Psoas muscle (tissue), 7 donors: ENCODE measurements at regions not wholly inside any gene's neighbourhood (a gene's known extent, or its start where the extent isn't known, plus 50 kb on each side); places are given as distances from the start of the nearest gene placed in this dataset.

Experiments used
- ATAC-seq, 4 donors: fragments of 200-7000 bp; cut with Tn5 transposase; one replicate each; pipeline ENCODE4 v1.9.1; 2020; ENCODE audit warnings: moderate library complexity in 3 of 4, mild to moderate bottlenecking in 2 of 4
- DNase-seq, 2 donors: peaks; one replicate each; pipeline ENCODE4 v3.0.0-alpha.2; 2020
- H3K27ac ChIP-seq: fragments of 200-600 bp; one replicate; pipeline ENCODE4 v1.8.0; 2022
- H3K27me3 ChIP-seq, 3 donors: fragments of 200-600 bp in 1 of 3; one replicate each; pipeline versions ENCODE4 v1.6.1 to v1.8.0; 2013 to 2022; ENCODE audit warnings: low read length in 2 of 3, mild to moderate bottlenecking in 2 of 3, moderate library complexity in 1 of 3; ENCODE audit not compliant: insufficient read depth in 3 of 3
- H3K36me3 ChIP-seq, 2 donors: fragments of 200-600 bp in 1 of 2; one replicate each; pipeline versions ENCODE4 v1.6.1 to v1.8.0; 2013 to 2022; ENCODE audit warnings: low read depth in 1 of 2, mild to moderate bottlenecking in 1 of 2, moderate library complexity in 1 of 2; ENCODE audit not compliant: insufficient read depth in 1 of 2
- H3K4me1 ChIP-seq: fragments of 200-600 bp; one replicate; pipeline ENCODE4 v1.8.0; 2022
- H3K4me3 ChIP-seq: fragments of 200-600 bp; one replicate; pipeline ENCODE4 v1.8.0; 2022; ENCODE audit warnings: mild to moderate bottlenecking
- H3K9me3 ChIP-seq: fragments of 200-600 bp; one replicate; pipeline ENCODE4 v1.8.0; 2022
- WGBS, 3 donors: extraction: QIAGEN DNeasy Blood & Tissue Kit; methylation state at CpG; one replicate each; pipeline versions ENCODE4 v1.1.6 to v1.1.7; 2013; 5-methylcytosine and 5-hydroxymethylcytosine counted together
- intact Hi-C, 2 donors: fragments of 100-400 bp; cut with DNase I; formaldehyde crosslinking; loops; one replicate each; pipeline versions ENCODE4 v1.11.0 to v1.14.2; 2022
- TF ChIP-seq, protein P1 (sequence below): fragments of 200-600 bp; IDR thresholded peaks from one replicate; pipeline ENCODE4 v1.8.0; 2022; ENCODE audit warnings: antibody characterized with exemption
- donor health status: healthy with polysubstance abuse.
- donor health status: DM: no; HTN: no; CAD: no; lungs with moderate emphysema.
- donor health status: Bipolar disorder and iron deficiency.
- donor health status: healthy.
- donor health status: DM: yes; HTN: yes; CAD: no.
- donor health status: DM: no; HTN: no; CAD: no.
- donor health status: DM: yes; HTN: yes; CAD: no.

DNA sequence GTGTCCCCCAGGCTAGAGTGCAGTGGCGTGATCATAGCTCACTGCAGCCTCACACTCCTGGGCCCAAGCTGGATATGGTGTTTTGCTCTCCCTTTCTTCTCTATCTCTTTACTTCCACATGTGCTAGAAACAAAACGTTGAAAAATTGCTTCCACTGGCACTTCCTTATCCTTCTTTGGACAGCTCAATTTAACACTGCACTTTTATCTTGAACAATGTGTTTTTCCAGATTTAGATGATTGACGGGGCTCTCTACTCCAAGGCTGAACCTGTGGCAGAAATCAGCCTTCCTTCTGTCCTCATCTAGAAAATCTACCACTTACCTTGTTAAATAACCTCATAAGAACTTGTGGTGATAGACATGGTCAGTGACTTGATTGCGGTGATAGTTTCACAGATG is 165.1 kb downstream of the DAD1 start:
- Histone ChIP-seq H3K27ac (no peak overlapping the region), H3K9me3 (no peaks in the 10 kb centered on the region), H3K4me1 (no peaks in the 10 kb centered on the region), H3K36me3 (no peaks in the 10 kb centered on the region), H3K27me3 (no peaks in the 10 kb centered on the region), H3K4me3 (no peak overlapping the region)
- no peak for DNase-seq
- no peak for ATAC-seq
- 73 to 74% (median 74%) methylated on average over 4 of the region's 4 CpGs for WGBS, 3 donors
- TF ChIP-seq, protein P1, sequence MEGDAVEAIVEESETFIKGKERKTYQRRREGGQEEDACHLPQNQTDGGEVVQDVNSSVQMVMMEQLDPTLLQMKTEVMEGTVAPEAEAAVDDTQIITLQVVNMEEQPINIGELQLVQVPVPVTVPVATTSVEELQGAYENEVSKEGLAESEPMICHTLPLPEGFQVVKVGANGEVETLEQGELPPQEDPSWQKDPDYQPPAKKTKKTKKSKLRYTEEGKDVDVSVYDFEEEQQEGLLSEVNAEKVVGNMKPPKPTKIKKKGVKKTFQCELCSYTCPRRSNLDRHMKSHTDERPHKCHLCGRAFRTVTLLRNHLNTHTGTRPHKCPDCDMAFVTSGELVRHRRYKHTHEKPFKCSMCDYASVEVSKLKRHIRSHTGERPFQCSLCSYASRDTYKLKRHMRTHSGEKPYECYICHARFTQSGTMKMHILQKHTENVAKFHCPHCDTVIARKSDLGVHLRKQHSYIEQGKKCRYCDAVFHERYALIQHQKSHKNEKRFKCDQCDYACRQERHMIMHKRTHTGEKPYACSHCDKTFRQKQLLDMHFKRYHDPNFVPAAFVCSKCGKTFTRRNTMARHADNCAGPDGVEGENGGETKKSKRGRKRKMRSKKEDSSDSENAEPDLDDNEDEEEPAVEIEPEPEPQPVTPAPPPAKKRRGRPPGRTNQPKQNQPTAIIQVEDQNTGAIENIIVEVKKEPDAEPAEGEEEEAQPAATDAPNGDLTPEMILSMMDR, result no peak
- intact Hi-C loops, result no loop called here

- intact Hi-C loops, result no loop called here
- no peak for ATAC-seq
- Histone ChIP-seq H3K36me3 (no peaks in the 10 kb centered on the region), H3K27ac (no peak overlapping the region), H3K4me1 (no peaks in the 10 kb centered on the region), H3K9me3 (no peaks in the 10 kb centered on the region), H3K27me3 (no peaks in the 10 kb centered on the region), H3K4me3 (no peak overlapping the region)
- TF ChIP-seq, protein P1, result no peak
- no peak for DNase-seq
- 56 to 61% (median 57%) methylated on average over 3 of the region's 3 CpGs for WGBS, 3 donors
Measured at GRCh38 chr14:22422238-22422637, 166.8 kb downstream of the DAD1 start.

- Histone ChIP-seq H3K4me3 (no peak overlapping the region), H3K4me1 (no peaks in the 10 kb centered on the region), H3K36me3 (no peaks in the 10 kb centered on the region), H3K9me3 (no peaks in the 10 kb centered on the region), H3K27me3 (peaks cover 0 to 2% (median 0%) of the 10 kb centered on the region in 3 donors), H3K27ac (no peak overlapping the region)
- 62 to 69% (median 68%) methylated on average over 4 of the region's 4 CpGs for WGBS, 3 donors
- no peak for ATAC-seq
- intact Hi-C loops, result no loop called here
- no peak for DNase-seq
- TF ChIP-seq, protein P1, result no peak
Measured at GRCh38 chr14:22420598-22421186, 168.3 kb downstream of the DAD1 start.

GRCh38 chr14:22419620-22420019 is 169.4 kb downstream of the DAD1 start:
- Histone ChIP-seq H3K4me1 (no peaks in the 10 kb centered on the region), H3K36me3 (no peaks in the 10 kb centered on the region), H3K27me3 (peaks cover 0 to 2% (median 0%) of the 10 kb centered on the region in 3 donors), H3K9me3 (no peaks in the 10 kb centered on the region), H3K4me3 (no peak overlapping the region), H3K27ac (no peak overlapping the region)
- ATAC-seq, result no peak
- intact Hi-C loops, result no loop called here
- TF ChIP-seq, protein P1, result no peak
- DNase-seq, result no peak
- 69 to 72% (median 71%) methylated on average over 3 of the region's 3 CpGs for WGBS, 3 donors

GRCh38 chr14:22418631-22419030 is 170.4 kb downstream of the DAD1 start:
- intact Hi-C loops, result no loop called here
- DNase-seq, result no peak

More at GRCh38 chr14:22418631-22419030, 170.4 kb downstream of the DAD1 start:
- no peaks in the 10 kb centered on the region for H3K4me1 ChIP-seq
- no peaks in the 10 kb centered on the region for H3K36me3 ChIP-seq
- peaks cover 0 to 2% (median 0%) of the 10 kb centered on the region in 3 donors for H3K27me3 ChIP-seq
- ATAC-seq, result no peak
- TF ChIP-seq, protein P1, result no peak
- WGBS, 3 donors, result 45 to 50% (median 49%) methylated on average over 5 of the region's 5 CpGs
- no peaks in the 10 kb centered on the region for H3K9me3 ChIP-seq
- no peak overlapping the region for H3K27ac ChIP-seq
- no peak overlapping the region for H3K4me3 ChIP-seq
